ENCODE measurements at regions not wholly inside any gene's neighbourhood (a gene's known extent, or its start where the extent isn't known, plus 50 kb on each side); places are given as distances from the start of the nearest gene placed in this dataset.

GRCh38 chr5:173777674-173778073 is 110.5 kb upstream of the CPEB4 start:
- intact Hi-C loops (cut with DNase I, micrococcal nuclease): no loop called here
- POLR2A ChIA-PET: no interaction called here
- no peaks in the 10 kb centered on the region for H3K27me3 Mint-ChIP-seq
- no peak overlapping the region for H3K4me3 Mint-ChIP-seq
- CTCF ChIA-PET: no interaction called here
- no peaks in the 10 kb centered on the region for H3K9me3 Mint-ChIP-seq
- H3K36me3 Mint-ChIP-seq (ENCODE audit: low read depth): no peaks in the 10 kb centered on the region
- Histone ChIP-seq H3K27ac (ENCODE audit: low read depth in 1 of 2, low read length in 2 of 2) (no peak overlapping the region), H3K27me3 (ENCODE audit: control insufficient read depth in 1 of 2, insufficient read depth in 2 of 2, low read length in 2 of 2) (no peaks in the 10 kb centered on the region), H3K4me1 (ENCODE audit: insufficient read depth, low read length) (peaks cover 9% of the 10 kb centered on the region), H3K9me3 (ENCODE audit: control insufficient read depth in 1 of 2, insufficient read depth in 1 of 2, low read length in 2 of 2) (no peaks in the 10 kb centered on the region), H3K36me3 (ENCODE audit: insufficient read depth, low read length) (no peaks in the 10 kb centered on the region), H3K4me3 (ENCODE audit: low read length) (no peak overlapping the region)
- no peak for TF ChIP-seq CTCF (IDR thresholded peaks at IDR 0.05)
- ATAC-seq (ENCODE audit: poor library complexity) (no peak), DNase-seq (no peak)
- H3K4me1 Mint-ChIP-seq (ENCODE audit: low read depth): peaks cover 13% of the 10 kb centered on the region
- H3K27ac Mint-ChIP-seq: no peak overlapping the region

GRCh38 chr5:173778152-173778782 is 109.9 kb upstream of the CPEB4 start:
- no peaks in the 10 kb centered on the region for H3K9me3 ChIP-seq (ENCODE audit: control insufficient read depth in 1 of 2, insufficient read depth in 1 of 2, low read length in 2 of 2)
- Mint-ChIP-seq H3K4me1 (ENCODE audit: low read depth) (peaks cover 15% of the 10 kb centered on the region), H3K4me3 (no peak overlapping the region), H3K9me3 (no peaks in the 10 kb centered on the region), H3K36me3 (ENCODE audit: low read depth) (no peaks in the 10 kb centered on the region), H3K27ac (no peak overlapping the region), H3K27me3 (no peaks in the 10 kb centered on the region)
- H3K27me3 ChIP-seq (ENCODE audit: control insufficient read depth in 1 of 2, insufficient read depth in 2 of 2, low read length in 2 of 2): no peaks in the 10 kb centered on the region
- peaks cover 9% of the 10 kb centered on the region for H3K4me1 ChIP-seq (ENCODE audit: insufficient read depth, low read length)
- peak in 2 of 14 experiments; percentile 51 to 54 for DNase-seq
- no peak for ATAC-seq (ENCODE audit: poor library complexity)
- H3K36me3 ChIP-seq (ENCODE audit: insufficient read depth, low read length): no peaks in the 10 kb centered on the region
- no peak overlapping the region for H3K27ac ChIP-seq (ENCODE audit: low read depth in 1 of 2, low read length in 2 of 2)
- no peak for TF ChIP-seq CTCF (IDR thresholded peaks at IDR 0.05)
- POLR2A ChIA-PET: no interaction called here
- intact Hi-C loops (cut with DNase I, micrococcal nuclease): no loop called here
- H3K4me3 ChIP-seq (ENCODE audit: low read length): no peak overlapping the region
- CTCF ChIA-PET: no interaction called here

GRCh38 chr5:173778784-173779304 is 109.3 kb upstream of the CPEB4 start:
- DNase-seq: peak in 3 of 14 experiments; percentile 6 to 24 (median 22)
- Histone ChIP-seq H3K36me3 (ENCODE audit: insufficient read depth, low read length) (no peaks in the 10 kb centered on the region), H3K4me3 (ENCODE audit: low read length) (no peak overlapping the region), H3K27me3 (ENCODE audit: control insufficient read depth in 1 of 2, insufficient read depth in 2 of 2, low read length in 2 of 2) (no peaks in the 10 kb centered on the region), H3K9me3 (ENCODE audit: control insufficient read depth in 1 of 2, insufficient read depth in 1 of 2, low read length in 2 of 2) (no peaks in the 10 kb centered on the region), H3K4me1 (ENCODE audit: insufficient read depth, low read length) (peaks cover 9% of the 10 kb centered on the region), H3K27ac (ENCODE audit: low read depth in 1 of 2, low read length in 2 of 2) (no peak overlapping the region)
- H3K27me3 Mint-ChIP-seq: no peaks in the 10 kb centered on the region
- TF ChIP-seq CTCF (IDR thresholded peaks at IDR 0.05): no peak
- intact Hi-C loops (cut with DNase I, micrococcal nuclease): no loop called here
- peaks cover 15% of the 10 kb centered on the region for H3K4me1 Mint-ChIP-seq (ENCODE audit: low read depth)
- no peaks in the 10 kb centered on the region for H3K9me3 Mint-ChIP-seq
- H3K27ac Mint-ChIP-seq: no peak overlapping the region
- POLR2A ChIA-PET: no interaction called here
- CTCF ChIA-PET: no interaction called here
- H3K4me3 Mint-ChIP-seq: no peak overlapping the region
- no peaks in the 10 kb centered on the region for H3K36me3 Mint-ChIP-seq (ENCODE audit: low read depth)
- no peak for ATAC-seq (ENCODE audit: poor library complexity)

Measured in CD4-positive, alpha-beta T cell (primary cell).